Central memory CD4-positive, alpha-beta T cell (primary cell): ENCODE measurements at regions not wholly inside any gene's neighbourhood (a gene's known extent, or its start where the extent isn't known, plus 50 kb on each side); places are given as distances from the start of the nearest gene placed in this dataset.
"Not testable (repeated sequence)": the region's sequence is repeated elsewhere in the genome, so short reads cannot be mapped to it uniquely, and the experiment has no call there.

Experiments
- DNase-seq: peaks from one replicate; pipeline ENCODE4 v3.0.0; 2022

DNA sequence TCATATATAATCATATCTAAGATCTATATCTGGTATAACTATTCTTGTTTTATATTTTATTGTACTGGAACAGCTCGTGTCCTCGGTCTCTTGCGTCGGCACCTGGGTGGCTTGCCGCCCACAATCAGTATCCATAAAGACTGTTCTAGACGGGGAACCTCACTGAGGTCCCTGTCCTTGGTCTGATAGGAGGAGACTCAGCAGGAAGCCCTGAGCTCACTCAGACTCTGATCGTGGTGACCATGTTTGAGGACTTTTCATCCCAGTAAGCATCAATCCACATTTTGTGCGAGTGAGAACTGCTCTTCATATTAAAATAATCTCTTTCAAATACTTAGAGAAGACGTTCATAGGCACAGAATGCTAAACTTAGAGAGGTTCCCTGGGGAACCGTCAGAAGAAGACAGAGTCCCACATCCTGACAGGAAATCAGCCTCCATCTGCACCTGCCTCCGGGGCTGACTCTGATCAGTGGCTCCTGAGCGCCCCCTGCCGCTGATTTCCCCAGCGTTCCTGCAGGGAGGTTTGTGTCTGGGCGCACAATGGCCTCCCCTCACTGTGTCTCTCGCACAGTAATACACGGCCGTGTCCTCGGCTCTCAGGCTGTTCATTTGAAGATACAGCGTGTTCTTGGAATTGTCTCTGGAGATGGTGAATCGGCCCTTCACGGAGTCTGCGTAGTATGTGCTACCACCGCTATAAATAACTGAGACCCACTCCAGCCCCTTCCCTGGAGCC lies 1065.9 kb downstream of the TMEM121 start:
- peak; percentile 53 for DNase-seq

DNA sequence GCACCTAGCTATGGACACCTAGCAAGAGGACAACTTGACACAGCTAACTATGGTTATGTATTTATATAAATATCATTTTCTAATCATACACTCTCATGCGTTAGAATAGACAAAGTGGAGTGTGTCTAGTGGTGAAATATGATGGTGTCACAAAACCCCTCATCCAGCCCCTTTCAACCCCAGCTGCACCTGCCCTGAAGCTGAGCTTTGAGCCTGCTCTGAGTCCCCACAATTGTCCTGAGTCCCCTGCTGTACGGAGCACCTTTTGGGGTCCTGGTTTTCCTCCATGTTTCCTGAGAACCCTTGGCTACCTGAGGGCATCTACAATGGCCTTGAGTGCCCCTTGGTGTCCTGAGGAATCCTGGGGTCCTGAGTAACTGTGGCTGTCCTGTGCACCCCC lies 1072.8 kb downstream of the TMEM121 start:
- DNase-seq, result no peak

DNA sequence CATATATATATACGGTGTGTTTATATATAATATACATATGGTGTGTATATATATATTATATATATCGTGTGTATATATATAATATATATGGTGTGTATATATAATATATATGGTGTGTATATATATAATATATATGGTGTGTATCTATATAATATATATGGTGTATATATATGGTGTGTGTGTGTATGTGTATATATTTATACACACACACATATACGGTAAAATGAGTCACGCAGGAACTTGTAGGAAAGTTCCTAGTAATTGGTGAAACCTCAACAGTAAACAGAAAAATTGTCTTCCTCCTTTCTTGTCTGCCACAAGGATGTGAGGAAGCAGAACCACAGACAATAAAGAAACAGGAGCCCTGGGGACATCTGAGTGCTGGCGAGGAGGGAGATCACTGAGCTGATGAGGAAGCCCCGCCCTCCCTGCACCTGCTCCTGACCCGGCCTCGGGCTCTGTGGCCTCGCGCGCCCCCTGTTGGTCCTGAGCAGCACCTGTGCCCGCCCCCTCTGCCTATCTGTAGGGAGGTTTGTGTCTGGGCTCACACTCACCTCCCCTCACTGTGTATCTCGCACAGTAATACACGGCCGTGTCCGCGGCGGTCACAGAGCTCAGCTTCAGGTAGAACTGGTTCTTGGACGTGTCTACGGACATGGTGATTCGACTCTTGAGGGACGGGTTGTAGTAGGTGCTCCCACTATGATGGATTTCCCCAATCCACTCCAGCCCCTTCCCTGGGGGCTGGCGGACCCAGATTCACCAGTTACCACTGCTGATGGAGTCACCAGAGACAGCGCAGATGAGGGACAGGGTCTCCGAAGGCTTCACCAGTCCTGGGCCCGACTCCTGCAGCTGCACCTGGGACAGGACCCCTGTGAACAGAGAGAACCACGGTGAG lies 1079.4 kb downstream of the TMEM121 start:
- DNase-seq, result peak; percentile 71

DNA sequence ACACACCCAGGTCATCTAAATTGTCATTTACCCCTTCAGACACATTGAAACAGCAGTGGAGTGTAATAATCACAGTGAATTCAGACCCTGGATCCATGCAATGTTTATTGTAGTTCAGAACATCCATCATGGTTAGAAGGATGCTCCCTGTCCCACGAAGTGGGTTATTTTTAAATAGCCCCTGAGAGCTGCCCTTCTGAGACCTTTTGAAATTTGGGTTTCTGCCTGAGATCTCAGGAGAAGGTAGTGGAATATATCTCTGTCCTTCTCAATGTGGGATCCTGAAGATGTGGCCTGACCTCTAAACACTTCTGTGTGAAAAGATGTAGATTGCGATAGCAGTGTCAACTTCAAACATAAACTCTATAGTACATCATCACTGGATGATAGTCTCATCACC lies 1080.6 kb downstream of the TMEM121 start:
- DNase-seq, result no peak

DNA sequence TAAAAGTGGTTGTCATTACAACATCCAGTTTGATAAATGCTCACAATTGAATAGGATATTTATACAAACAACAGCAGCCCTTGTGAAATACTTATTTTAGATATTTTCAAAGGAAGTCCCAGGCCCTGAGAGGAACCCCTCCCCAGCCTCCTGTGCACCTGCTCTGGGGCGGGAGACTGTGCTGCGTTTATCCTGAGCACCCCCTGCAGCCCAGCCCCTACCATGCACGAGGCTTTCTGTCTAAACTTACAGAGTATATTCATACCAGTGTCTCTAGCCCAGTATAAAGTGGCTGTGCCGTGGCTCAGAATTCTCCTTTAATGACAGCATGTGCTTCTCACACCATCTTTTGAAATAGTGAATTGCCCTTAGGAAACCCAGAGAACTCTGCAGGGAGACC lies 1084.3 kb downstream of the TMEM121 start:
- DNase-seq, result no peak

- DNase-seq, result no peak
These were observed 1086.9 kb downstream of the TMEM121 start for GRCh38 chr14:106613256-106613655.

DNA sequence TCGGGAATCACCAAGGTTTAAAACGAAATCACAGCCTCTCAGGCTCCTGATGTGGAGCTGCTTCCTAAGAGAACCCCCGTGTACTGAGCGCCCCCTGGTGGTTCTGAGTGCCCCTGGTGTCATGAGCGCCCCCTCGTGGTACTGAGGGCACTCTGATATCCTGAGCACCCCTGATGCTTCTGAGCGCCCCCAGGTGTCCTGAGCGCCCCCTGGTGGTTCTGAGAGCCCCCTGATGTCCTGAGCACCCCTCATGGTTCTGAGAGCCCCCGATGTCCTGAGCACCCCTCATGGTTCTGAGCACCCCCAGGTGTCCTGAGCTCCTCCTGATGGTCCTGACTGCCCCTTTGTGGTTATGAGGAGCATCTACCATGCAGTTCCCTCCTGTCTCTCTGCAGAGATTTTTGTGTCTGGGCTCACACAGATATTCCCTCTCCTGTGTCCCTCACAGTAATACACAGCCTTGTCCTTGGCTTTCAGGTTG lies 1092.1 kb downstream of the TMEM121 start:
- DNase-seq, result peak; percentile 58

DNA sequence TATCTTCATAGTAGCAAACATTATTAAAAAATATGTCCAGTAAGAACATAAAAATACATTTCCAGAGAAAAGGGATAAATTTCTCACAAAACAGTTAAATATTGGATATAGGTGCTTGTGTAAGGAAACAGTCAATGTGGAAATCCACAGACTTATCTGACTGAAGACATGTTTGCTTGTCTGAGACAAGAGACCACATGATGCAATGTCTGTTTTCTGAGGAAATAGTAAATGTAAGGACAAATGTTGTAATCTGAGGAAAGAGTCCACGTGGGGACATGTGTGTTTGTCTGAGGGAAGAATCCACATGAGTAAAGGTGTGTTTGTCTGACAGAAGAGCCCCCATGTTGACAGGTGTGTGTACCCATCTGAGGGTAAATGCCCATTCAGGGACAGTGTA lies 1093.2 kb downstream of the TMEM121 start:
- no peak for DNase-seq

- no peak for DNase-seq
These were observed 1094.0 kb downstream of the TMEM121 start for GRCh38 chr14:106620368-106620767.

GRCh38 chr14:106622200-106622745 lies 1095.9 kb downstream of the TMEM121 start:
- peak; percentile 11 for DNase-seq

DNA sequence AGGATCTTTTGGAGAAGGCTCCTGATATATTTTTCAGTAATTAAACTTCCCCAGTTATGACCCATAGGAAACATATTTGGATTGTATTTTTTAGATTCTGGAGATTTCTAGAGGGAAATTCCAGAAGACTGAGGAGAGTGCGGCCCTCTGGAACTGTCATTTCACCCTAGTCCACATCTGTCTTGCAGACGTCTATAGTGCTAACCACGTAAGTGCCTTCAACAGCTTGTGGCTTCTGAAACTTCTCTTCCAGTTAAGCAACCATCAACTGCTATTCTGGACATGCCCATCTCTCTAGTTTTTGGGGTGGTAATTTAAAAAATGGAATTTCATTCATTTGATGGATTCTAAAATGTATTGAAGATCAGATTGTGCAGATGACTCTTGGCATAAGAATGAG lies 1098.8 kb downstream of the TMEM121 start:
- no peak for DNase-seq

- DNase-seq, result not testable (repeated sequence)
These were observed 1100.1 kb downstream of the TMEM121 start for GRCh38 chr14:106626469-106626868.

DNA sequence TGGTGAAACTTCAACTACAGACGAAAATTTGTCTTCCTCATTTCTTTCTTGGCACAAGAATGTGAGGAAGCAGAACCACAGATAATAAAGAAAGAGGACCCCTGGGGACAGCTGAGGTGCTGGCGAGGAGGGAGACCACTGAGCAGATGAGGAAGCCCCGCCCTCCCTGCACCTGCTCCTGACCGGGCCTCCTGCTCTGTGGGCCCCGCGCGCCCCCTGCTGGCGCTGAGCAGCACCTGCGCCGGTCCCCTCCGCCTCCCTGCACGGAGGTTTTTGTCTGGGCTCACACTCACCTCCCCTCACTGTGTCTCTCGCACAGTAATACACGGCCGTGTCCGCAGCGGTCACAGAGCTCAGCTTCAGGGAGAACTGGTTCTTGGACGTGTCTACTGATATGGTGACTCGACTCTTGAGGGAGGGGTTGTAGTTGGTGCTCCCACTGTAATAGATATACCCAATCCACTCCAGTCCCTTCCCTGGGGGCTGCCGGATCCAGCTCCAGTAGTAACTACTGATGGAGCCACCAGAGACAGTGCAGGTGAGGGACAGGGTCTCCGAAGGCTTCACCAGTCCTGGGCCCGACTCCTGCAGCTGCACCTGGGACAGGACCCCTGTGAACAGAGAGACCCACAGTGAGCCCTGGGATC lies 1100.7 kb downstream of the TMEM121 start:
- DNase-seq, result peak; percentile 48

DNA sequence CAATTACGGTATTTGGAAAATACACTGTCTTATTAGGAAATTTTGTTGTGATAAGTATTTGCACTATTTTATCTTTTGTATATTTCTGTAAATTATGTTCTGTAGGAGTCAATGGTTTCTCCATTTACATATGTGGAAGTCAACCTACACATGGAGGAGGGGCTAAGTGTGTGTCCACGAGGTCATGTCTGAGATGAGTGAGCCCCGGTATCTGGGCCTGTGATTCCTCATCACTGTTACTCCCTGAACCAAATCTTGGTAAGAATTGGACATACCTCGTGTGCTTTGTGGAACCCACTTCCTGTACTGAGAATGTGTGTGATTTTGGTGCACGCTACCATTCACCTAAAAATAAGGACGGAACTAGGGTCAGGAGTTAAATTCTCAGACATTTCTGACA lies 1105.5 kb downstream of the TMEM121 start:
- no peak for DNase-seq

GRCh38 chr14:106633721-106634120 lies 1107.3 kb downstream of the TMEM121 start:
- no peak for DNase-seq

GRCh38 chr14:106635569-106635968 lies 1109.2 kb downstream of the TMEM121 start:
- DNase-seq, result no peak

DNA sequence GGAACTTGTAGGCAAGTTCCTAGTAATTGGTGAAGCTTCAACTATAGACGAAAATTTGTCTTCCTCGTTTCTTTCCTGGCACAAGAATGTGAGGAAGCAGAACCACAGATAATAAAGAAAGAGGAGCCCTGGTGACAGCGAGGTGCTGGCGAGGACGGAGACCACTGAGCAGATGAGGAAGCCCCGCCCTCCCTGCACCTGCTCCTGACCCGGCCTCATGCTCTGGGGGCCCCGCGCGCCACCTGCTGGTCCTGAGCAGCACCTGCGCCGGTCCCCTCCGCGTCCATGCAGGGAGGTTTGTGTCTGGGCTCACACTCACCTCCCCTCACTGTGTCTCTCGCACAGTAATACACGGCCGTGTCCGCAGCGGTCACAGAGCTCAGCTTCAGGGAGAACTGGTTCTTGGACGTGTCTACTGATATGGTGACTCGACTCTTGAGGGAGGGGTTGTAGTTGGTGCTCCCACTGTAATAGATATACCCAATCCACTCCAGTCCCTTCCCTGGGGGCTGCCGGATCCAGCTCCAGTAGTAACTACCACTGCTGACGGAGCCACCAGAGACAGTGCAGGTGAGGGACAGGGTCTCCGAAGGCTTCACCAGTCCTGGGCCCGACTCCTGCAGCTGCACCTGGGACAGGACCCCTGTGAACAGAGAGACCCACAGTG lies 1112.5 kb downstream of the TMEM121 start:
- DNase-seq, result not testable (repeated sequence)

- DNase-seq, result no peak
These were observed 1115.7 kb downstream of the TMEM121 start for GRCh38 chr14:106642090-106642489.

DNA sequence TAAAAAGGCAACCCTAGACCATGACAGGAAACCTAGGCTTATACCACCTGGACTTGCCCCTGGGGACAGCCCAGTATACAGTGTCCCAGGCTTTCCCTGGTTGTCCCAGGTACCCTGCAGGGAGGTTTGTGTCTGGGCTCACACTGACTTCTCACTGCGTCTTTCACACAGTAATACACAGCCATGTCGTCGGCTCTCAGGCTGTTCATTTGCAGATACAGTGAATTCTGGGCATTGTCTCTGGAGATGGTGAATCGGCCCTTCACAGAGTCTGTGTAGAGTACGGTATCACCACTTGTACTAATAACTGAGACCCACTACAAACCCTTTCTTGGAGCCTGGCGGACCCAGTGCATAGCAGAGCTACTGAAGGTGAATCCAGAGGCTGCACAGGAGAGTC lies 1116.6 kb downstream of the TMEM121 start:
- DNase-seq, result not testable (repeated sequence)

GRCh38 chr14:106648874-106649273 lies 1122.5 kb downstream of the TMEM121 start:
- not testable (repeated sequence) for DNase-seq

DNA sequence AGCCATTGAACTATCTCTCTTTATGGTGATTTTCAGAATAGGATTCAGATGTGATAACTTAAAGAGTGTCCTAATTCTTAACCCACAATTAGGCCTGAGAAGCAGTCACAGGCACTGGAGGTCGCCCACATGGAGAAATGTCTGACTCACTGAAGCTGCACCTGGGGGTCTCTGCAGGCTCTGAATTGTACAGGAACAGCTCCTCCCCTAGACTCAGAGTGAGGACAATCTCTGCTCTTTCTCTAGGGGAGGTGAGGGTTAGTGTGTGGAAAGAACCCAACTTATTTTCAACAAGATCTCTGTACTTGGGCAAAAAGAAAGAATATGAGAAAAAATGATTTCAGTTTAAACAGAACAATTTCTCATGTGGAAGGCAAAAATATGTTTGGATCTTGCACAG lies 1124.6 kb downstream of the TMEM121 start:
- DNase-seq, result no peak

DNA sequence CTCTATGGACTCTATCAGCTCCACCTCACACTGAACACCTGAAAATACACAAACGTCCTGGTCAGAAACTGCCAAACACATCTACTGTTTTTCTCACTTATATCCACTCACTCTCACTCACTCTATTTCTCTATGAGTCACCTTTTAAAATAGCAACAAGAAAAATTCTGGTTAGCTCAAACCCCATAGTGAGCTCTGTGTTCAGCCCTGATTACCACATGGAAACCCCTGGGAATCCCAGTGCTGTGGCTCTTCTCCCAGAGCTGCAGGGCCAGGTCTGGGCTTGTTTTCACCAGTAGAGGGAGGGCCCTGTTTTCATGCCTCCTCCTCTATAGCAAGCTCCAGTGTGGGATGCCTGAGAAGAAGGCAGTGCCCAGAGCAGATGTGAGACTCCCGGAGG lies 1126.1 kb downstream of the TMEM121 start:
- DNase-seq, result no peak
